NCI-H1930 (cell line): ENCODE measurements at regions not wholly inside any gene's neighbourhood (a gene's known extent, or its start where the extent isn't known, plus 50 kb on each side); places are given as distances from the start of the nearest gene placed in this dataset.
"Not testable (repeated sequence)": the region's sequence is repeated elsewhere in the genome, so short reads cannot be mapped to it uniquely, and the experiment has no call there.

Source experiments
- DNase-seq, 2 experiments: peaks; one replicate each; lab custom pipeline; 2025; lab: John Stamatoyannopoulos, UW

GRCh38 chr2:75325594-75325993 lies 126.3 kb upstream of the TACR1 start:
- no peak for DNase-seq

- no peak for DNase-seq
These were observed 125.6 kb upstream of the TACR1 start for GRCh38 chr2:75324861-75325284.

GRCh38 chr2:75324141-75324540 lies 124.8 kb upstream of the TACR1 start:
- no peak for DNase-seq

- DNase-seq = no peak
These were observed 122.2 kb upstream of the TACR1 start for GRCh38 chr2:75321599-75321922.

GRCh38 chr2:75320898-75321598 lies 121.7 kb upstream of the TACR1 start:
- no peak for DNase-seq

- no peak for DNase-seq
These were observed 120.6 kb upstream of the TACR1 start for GRCh38 chr2:75319951-75320350.

- no peak for DNase-seq
These were observed 118.5 kb upstream of the TACR1 start for GRCh38 chr2:75317802-75318201.

- DNase-seq = no peak
These were observed 118.0 kb upstream of the TACR1 start for GRCh38 chr2:75317316-75317715.

GRCh38 chr2:75315436-75315835 lies 116.1 kb upstream of the TACR1 start:
- no peak for DNase-seq

GRCh38 chr2:75311993-75312392 lies 112.7 kb upstream of the TACR1 start:
- no peak for DNase-seq

- no peak for DNase-seq
These were observed 112.2 kb upstream of the TACR1 start for GRCh38 chr2:75311521-75311920.

- DNase-seq = no peak
These were observed 111.6 kb upstream of the TACR1 start for GRCh38 chr2:75310876-75311275.

- no peak for DNase-seq
These were observed 110.5 kb upstream of the TACR1 start for GRCh38 chr2:75309596-75310463.

- no peak for DNase-seq
These were observed 103.9 kb upstream of the TACR1 start for GRCh38 chr2:75303227-75303626.

- no peak for DNase-seq
These were observed 95.0 kb upstream of the TACR1 start for GRCh38 chr2:75294362-75294761.

GRCh38 chr2:75292826-75293225 lies 93.5 kb upstream of the TACR1 start:
- no peak for DNase-seq

- DNase-seq = no peak
These were observed 91.4 kb upstream of the TACR1 start for GRCh38 chr2:75290600-75291150.

- no peak for DNase-seq
These were observed 90.5 kb upstream of the TACR1 start for GRCh38 chr2:75289771-75290170.

- not testable (repeated sequence) for DNase-seq
These were observed 89.9 kb upstream of the TACR1 start for GRCh38 chr2:75289178-75289577.

GRCh38 chr2:75288760-75289159 lies 89.4 kb upstream of the TACR1 start:
- no peak for DNase-seq

GRCh38 chr2:75287624-75288316 lies 88.5 kb upstream of the TACR1 start:
- no peak for DNase-seq

- DNase-seq = no peak
These were observed 85.0 kb upstream of the TACR1 start for GRCh38 chr2:75284345-75284744.
